ENCODE measurements at regions not wholly inside any gene's neighbourhood (a gene's known extent, or its start where the extent isn't known, plus 50 kb on each side); places are given as distances from the start of the nearest gene placed in this dataset.
"Not testable (repeated sequence)": the region's sequence is repeated elsewhere in the genome, so short reads cannot be mapped to it uniquely, and the experiment has no call there.

GRCh38 chr11:133635244-133635739 is 103.0 kb upstream of the OPCML start:
- no peak for DNase-seq

DNA sequence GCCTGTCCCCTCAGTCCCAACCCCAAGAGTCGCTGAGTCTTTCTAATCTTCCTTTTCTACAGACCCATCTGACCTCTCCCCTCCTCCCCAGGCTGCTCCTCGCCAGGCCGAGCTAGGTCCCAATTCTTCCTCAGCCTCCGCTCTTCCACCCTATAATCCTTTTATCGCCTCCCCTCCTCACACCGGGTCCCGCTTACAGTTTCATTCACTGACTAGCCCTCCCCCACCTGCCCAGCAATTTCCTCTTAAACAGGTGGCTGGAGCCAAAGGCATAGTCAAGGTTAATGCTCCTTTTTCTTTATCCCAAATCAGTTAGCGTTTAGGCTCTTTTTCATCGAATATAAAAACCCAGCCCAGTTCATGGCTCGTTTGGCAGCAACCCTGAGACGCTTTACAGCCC is 96.1 kb upstream of the OPCML start:
- DNase-seq = not testable (repeated sequence)

- DNase-seq = no peak
These were observed 89.3 kb upstream of the OPCML start for GRCh38 chr11:133621611-133622010.

- peak in 1 of 3 experiments; percentile 14 for DNase-seq
These were observed 87.7 kb upstream of the OPCML start for GRCh38 chr11:133619973-133620372.

- no peak for DNase-seq
These were observed 87.1 kb upstream of the OPCML start for GRCh38 chr11:133619397-133619796.

GRCh38 chr11:133618544-133618943 is 86.2 kb upstream of the OPCML start:
- DNase-seq = no peak

DNA sequence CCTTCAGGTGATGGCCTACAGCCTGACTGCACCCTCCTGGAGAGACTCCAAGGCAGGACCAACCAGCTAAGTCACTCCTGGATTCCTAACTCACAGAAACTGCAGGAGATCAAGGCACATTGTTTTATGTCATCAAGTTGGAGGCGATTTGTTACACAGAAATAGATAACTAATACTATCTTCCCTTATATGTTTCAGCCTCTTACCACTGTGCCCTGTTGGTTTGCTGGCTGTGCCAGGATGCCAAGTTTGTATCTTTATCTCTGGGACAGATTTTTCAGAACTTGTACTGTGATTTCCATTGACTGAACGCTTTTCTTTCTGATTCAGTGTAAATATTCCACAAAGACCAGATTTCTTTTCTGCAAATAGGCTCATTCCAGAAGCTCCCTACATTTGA is 76.2 kb upstream of the OPCML start:
- DNase-seq = no peak

DNA sequence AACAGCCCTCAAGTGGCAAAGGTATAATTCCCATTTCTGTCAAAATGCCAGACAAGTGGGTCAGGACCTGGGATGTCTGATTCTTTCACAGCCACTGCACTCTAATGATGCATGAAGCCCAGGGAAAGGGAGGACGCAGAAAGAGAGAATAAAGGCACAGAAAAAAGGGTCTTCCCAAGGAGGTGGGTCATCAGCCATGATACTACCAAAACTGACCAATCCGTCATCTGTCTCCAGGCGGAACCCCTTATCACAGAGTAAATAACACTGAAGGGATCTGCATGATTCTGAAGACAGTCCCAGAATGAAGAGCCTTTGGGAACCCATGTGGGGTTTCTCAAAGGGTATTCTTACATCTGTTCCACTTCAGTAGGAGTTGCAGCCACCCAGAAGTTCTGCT is 73.8 kb upstream of the OPCML start:
- no peak for DNase-seq

DNA sequence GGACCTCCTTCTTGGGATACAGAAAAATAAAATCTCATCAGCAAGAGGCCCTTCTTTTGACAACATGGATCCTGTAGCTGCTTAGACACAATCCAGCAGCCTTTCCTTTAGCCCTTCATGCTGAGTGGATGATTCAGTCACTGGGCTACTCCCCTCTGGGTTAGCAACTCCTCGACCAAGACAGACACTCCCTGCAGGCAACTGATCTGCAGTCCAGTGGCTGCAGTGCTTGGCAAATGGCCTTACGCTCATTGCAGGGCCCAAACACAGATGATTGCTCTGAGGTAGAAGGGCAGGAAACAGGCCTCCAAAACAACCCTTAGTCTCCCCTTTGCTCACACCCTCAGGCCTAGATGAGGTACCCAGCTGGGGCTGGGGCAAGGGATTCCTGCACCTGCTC is 73.2 kb upstream of the OPCML start:
- no peak for DNase-seq

- DNase-seq = no peak
These were observed 69.3 kb upstream of the OPCML start for GRCh38 chr11:133601641-133602040.

GRCh38 chr11:133600786-133601185 is 68.5 kb upstream of the OPCML start:
- no peak for DNase-seq

DNA sequence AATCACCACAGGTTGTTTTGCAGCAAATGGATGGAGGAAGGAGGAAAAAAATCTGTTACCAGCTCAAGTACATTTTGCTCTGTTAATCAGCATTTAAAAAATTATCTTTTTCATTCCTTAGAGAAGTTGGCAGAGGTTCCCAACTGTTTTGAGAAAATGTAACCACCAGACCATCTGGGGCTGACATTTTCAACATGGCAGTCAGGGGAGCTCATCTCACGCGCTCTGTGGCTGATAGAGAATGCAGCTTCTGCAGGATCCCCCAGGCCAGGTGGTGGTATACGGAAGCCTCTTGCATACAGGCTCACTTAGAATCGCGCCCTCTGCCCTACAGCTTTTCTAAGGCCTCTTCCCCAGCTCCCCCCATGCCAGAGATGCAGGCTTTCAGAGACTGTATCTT is 68.0 kb upstream of the OPCML start:
- no peak for DNase-seq

DNA sequence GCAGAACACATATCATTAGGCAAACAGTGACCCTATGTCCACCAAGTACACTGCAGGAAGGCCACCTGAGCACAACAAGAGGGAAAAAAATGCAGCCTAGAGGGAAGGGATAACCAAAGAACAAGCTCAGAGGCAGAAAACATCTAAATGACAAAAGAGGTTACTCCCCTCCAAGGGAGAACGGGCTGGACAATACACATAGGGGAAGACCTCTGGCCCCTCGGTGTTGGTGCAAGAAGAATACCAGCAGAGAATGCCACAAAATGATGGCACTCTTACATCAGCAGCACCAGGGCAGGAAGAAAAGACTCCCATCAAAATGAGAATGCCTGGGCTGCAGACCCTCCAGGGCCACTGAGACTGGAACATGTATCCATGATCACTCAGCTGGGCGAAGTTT is 66.6 kb upstream of the OPCML start:
- no peak for DNase-seq

GRCh38 chr11:133597236-133597635 is 64.9 kb upstream of the OPCML start:
- DNase-seq = no peak

DNA sequence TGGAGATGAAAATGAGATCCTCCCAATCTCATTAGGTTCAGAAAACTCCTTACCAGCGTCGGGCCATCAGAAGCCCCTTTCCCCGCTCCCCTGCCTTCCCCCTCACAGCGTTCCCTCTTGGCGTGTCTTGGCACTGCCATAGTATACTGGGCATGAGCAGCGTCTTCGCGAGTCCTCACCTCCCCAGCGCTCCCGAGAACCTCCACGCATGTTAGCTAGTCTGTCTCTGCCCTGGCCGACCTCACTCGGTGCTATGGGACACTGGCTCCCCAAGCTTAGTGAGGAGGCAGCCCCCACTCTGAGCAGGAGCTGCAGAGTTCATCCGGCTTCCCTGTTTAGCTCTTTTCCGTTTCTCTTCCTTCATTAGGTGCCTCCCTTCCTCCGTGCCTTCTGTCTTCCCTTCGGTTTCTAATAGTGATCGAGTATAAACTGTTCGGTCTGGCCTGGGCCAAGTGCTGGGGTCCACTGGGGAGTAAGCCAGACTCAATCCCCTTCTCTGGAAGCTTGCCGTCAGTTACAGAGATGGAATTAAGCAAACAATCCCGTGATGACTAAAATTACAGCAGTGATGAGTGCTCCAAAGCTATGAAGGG is 63.8 kb upstream of the OPCML start:
- DNase-seq = no peak

- DNase-seq = no peak
These were observed 60.7 kb upstream of the OPCML start for GRCh38 chr11:133593036-133593435.

GRCh38 chr11:133586903-133587517 is 54.7 kb upstream of the OPCML start:
- no peak for DNase-seq

GRCh38 chr11:133582750-133583149 is 50.4 kb upstream of the OPCML start:
- DNase-seq = no peak

DNA sequence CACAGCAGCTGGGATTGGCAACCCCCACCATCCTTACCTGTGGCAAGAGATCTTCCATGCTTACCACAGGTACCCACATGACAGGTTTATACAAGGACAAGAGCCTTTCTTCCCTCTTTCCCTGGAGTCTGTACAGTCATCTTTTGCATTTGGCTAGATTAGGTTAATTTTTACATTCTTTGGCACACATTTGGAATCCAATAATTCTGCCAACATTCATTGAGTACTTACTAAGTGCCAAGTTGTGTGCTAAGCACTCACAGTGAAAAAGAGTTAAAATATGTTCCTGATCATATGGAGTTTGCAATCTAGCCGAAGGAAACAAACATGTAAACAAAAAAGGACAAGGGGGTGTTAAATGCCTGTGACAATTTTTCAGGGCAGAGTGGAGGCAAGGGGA is 50.0 kb upstream of the OPCML start:
- no peak for DNase-seq
